ENCODE measurements at regions not wholly inside any gene's neighbourhood (a gene's known extent, or its start where the extent isn't known, plus 50 kb on each side); places are given as distances from the start of the nearest gene placed in this dataset.
"Not testable (repeated sequence)": the region's sequence is repeated elsewhere in the genome, so short reads cannot be mapped to it uniquely, and the experiment has no call there.

DNA sequence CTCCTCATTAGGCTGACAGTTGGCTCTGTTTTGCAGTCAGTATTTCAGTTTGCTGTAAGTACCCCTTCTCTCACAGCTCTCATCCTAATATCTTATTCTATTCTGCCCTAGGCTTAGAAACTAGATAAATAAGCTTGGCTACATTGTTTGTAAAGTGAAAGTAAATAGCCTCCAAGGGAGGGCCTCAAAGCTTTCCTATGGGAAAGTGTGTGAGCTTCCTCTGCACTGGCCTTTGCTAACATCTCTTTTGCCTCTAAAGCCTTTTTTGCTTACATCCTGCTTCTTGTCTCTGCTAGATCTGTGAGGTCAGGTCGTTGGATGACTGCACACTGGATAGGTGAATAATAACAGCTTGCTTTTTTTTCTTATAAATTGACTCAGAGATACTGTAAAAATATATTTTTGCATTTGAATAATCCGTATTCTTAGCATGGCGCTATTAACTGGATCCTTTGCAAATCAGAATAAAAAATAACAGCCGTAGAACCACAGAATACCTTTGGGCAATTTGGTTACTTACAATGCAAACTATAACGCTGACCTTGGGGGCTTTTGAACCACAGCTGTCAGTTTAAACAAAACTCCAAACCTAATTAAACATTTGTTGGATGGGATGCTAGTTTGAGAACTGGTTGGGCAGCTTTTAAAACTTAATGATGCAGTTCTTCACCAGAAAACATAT, 55.1 kb downstream of the TTC6 start:
- DNase-seq (ENCODE audit: low spot score): no peak

DNA sequence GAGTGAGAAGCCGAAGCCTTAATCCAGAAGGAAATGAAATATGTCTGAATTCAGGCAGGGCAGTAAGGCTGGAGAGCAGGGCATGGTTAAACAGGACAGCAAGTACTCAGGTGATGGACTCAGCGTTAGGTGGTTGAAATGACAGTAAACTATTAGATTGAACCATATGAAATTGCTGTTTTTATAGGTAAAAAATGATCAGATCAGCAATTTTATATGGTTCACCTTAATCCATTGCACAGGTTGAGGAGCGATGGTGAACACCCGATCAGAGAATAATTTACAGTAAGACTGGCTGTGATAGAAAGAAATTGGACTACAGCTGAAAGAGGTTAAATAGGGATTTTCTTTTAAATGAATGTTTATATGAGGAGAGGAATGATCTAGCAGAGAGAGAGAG, 56.6 kb downstream of the TTC6 start:
- no peak for DNase-seq (ENCODE audit: low spot score)

DNA sequence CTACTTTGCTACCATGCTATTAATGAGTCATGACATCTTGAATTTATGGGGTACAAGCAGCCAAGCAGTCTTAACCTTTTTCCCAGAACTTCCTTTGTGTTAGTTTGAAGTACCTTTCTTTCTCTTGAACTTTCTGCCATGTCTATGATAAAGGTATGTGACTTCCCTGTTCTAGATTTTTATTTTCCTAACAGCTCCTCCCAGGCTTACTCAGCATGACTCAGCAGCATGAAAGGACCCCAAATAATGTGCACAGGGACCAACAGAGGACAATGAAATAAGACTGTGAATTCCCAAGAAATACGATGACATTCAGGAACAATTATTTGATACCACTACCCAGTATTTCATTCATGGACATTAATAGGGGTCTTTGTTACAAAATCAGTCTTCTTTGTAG, 60.0 kb downstream of the TTC6 start:
- DNase-seq (ENCODE audit: low spot score): no peak

DNA sequence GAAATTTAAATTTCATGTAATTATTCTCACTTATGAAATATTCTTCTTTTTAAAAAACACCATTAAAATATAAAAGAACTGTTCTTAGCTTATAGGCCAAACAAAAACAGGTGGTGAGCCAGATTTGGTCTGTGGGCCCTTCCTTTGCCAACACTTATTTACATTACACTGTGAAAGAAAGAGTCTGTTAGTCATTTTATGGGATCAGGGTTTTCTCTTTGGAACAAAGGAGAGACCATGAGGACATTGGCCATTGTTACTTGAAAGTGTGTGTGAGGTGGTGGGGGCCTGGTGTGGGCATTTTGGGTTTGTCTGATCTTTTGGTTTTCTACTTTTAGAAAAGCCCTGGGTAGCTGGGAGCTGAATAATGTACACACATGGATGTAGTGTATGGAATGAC, 62.7 kb downstream of the TTC6 start:
- no peak for DNase-seq (ENCODE audit: low spot score)

DNA sequence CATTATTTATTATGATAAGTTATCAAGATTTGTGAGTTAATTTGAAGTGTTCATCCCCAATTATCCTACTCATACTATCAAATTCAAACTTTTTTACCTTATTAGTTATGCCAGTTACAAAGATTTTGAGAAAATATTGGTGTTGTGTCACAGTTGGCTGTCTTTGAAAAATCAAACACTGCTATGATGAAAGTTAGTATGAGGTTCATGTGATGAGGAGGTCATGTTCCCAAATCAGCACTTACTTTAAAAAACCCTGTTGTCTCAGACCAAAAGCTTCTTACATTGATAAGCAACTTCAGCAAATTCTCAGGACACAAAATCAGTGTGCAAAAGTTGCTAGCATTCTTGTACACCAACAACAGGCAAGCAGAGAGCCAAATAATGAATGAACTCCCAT, 68.1 kb downstream of the TTC6 start:
- no peak for DNase-seq (ENCODE audit: low spot score)

DNA sequence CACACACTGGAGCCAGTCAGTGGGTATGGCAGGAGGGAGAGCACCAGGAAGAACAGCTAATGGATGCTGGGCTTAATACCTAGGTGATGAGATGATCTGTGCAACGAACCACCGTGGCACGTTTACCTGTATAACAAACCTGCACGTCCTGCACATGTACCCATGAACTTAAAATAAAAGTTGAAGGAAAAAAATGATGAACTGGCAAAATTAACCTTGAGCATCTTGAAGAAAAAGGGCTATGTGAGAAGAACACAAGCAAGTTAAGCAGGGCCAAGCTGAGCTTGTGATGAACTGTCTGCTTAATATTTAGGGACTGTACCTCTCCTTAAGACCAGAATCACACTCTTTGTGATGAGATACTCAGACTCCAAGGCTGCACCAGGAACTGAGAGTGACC, 70.0 kb downstream of the TTC6 start:
- DNase-seq (ENCODE audit: low spot score): no peak

DNA sequence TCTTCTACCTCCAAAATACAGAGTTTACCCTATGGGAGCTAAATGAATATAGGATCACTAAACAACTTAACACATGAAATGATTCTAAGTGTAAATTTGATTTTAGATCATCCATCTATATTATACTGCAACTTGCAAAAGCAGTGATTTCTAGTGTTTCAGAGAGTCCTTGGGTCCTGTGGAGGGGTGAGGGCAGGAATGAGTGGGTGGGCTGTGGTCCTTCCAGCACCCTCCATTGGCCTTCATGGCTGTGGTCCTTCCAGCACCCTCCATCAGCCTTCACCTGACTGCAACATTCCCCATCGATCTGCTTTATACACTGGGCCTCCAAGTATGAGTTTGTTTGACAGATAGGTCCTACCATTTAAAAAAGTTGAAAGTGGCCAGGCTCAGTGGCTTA, 70.5 kb downstream of the TTC6 start:
- no peak for DNase-seq (ENCODE audit: low spot score)

DNA sequence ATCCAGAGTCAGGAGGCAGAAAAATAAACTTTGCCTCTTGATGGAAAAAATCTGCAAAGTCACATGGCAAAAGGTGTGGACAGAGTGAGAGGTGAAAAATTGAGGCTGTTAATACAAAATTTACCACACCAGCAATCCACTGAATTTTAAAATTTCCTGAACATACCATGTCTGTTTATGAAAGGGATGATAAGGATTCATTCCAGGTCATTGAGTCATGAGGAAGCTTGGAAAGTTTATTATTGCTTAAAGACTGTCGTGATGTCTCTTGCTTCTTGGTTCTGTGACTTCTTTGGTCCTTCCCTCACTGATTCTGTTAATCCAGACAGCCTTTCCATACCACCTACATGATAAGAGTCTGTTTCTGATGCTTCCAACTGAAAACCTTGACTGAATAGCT, 73.2 kb downstream of the TTC6 start:
- DNase-seq (ENCODE audit: low spot score): no peak

DNA sequence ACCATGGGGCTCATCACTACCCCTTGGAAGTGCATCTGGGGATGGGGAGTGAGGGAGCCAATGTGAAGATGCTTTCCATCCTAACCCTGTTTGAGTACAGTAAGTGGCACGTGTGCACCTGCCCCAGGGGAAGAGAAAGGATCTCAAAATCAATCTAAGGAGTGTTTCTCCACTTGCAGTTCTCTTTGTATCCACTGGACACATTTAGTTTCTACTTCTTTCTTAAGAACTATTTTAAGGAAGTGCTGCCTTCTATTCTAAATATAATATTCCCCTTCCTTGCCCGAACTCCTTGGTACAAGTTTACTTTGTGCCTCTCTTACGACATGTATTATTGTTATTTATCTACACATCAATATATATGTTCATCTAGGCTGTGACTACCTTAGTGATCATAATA, 73.8 kb downstream of the TTC6 start:
- DNase-seq (ENCODE audit: low spot score): no peak

DNA sequence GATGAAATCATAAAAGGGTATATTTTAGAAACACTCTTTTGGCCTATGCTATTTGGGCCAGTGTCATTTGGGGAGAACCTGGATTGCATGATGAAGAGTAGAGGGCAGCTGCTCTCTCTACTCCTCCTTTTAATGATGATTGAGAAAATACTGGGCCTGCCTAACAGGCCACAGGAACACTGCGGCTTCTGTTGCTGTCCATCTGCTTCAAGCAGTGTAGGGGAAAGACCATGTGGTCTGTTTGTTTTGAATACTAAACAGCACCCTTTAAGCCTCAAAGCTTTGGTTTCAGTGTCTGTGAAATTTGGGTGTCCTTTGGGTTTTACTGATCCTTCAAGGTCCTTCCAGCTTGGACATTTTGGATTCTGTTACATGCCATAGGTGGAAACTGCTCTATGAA, 78.0 kb downstream of the TTC6 start:
- DNase-seq (ENCODE audit: low spot score): no peak

DNA sequence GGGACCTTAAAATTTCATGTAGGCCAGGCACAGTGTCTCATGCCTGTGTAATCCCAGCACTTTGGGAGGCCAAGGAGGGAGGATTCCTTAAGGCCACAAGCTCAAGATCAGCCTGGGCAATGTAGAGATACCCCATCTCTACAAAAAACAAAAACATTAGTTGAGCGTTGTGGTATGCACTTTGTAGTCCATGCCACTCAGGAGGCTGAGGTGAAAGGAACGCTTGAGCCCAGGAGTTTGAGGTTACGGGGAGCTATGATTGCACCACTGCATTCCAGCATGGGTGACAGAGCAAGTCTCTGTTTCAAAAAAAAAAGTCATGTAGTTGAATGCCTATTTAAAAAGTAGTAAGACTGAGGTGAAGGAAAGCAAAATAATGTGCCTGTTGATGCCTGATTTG, 83.5 kb downstream of the TTC6 start:
- DNase-seq (ENCODE audit: low spot score): no peak

DNA sequence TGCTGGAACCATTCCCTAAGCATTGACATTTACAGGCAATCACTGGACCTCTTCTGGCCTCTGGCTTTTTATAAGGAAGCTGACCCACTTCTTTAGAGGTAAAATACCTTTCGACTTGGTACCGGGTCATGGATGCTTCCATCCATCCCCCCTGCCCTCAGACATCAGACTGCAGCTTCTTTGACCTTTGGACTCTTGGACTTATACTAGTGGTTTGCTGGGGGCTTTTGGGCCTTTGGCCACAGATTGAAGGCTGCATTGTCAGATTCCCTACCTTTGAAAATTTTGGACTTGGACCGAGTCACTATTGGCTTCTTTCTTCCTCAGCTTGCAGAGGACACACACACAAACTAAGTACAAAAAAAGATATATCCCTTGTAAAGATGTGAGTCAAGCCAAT, 86.1 kb downstream of the TTC6 start:
- no peak for DNase-seq (ENCODE audit: low spot score)

DNA sequence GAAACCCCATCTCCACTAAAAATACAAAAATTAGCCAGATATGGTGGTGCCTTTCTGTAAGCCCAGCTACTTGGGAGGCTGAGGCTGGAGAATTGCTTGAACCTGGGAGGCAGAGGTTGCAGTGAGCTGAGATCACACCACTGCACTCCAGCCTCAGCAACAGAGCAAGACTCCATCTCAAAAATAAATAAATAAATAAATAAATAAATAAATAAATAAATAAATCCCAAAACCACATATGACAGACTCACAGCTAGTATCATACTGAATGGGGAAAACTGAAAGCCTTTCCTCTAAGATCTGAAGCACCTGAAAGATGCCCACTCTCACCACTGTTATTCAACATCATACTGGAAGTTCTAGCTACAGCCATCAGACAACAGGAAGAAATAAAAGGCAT, 97.3 kb downstream of the TTC6 start:
- not testable (repeated sequence) for DNase-seq (ENCODE audit: low spot score)

DNA sequence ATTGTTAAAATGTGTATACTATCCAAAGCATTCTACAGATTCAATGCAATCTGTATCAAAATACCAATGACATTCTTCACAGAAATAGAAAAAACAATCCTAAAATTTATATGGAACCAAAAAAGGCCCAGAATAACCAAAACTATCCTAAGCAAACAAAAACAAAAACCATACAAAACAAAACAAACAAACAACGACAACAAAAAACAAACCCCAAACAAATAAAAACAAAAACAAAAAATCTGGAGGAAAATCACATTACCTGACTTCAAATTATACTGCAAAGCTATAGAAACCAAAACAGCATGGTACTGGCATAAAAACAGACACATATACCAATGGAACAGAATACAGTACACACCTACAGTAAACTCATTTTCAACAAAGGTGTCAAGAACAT, 98.0 kb downstream of the TTC6 start:
- DNase-seq (ENCODE audit: low spot score): not testable (repeated sequence)

DNA sequence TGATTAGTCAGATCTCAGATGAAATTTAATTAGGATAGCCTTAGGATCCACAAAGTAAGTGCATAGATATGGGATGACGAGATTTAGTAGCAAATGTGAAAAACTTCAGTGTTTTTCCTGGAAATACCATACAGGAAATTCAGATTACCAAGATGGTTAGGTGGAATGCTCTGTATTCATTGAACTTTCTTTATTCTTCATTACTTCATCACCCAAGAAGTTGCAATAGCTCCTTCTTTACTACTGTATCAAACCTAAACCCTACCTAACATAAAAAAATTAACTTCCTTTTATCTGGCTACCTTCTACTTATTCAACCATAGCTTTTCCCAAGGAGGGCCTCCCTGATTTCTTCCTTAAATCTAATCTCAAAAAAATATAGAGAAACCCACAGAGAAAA, 100.4 kb downstream of the TTC6 start:
- DNase-seq (ENCODE audit: low spot score): no peak

DNA sequence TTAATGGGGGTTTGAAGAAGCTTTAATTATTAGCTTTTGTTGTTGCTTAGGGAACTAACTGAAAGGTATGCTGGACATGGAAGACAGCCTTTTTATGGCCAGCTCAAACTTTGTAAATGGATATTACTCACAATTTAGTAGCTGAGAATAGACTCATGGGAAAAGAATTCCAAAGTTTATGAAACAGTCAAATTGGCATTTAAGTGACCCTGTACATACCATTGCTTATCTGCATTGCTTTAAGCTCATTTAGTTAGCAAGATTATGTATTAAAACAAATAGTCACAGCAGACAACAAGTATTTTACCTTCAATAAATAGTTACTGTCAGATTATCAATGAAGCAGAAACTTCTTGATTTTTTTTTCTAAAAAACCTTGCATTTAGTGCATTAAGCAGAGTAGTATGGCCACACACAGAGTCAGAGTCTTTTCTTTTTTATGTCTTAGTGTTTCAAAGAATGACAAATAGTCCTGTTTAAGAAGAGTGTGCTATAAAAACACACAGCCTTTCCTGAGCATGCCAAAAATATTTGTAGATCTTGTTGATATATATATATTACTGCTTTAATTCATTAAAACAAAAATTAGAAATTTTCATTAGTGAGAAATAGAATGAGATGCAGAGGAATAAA, 102.2 kb downstream of the TTC6 start:
- DNase-seq (ENCODE audit: low spot score): no peak

DNA sequence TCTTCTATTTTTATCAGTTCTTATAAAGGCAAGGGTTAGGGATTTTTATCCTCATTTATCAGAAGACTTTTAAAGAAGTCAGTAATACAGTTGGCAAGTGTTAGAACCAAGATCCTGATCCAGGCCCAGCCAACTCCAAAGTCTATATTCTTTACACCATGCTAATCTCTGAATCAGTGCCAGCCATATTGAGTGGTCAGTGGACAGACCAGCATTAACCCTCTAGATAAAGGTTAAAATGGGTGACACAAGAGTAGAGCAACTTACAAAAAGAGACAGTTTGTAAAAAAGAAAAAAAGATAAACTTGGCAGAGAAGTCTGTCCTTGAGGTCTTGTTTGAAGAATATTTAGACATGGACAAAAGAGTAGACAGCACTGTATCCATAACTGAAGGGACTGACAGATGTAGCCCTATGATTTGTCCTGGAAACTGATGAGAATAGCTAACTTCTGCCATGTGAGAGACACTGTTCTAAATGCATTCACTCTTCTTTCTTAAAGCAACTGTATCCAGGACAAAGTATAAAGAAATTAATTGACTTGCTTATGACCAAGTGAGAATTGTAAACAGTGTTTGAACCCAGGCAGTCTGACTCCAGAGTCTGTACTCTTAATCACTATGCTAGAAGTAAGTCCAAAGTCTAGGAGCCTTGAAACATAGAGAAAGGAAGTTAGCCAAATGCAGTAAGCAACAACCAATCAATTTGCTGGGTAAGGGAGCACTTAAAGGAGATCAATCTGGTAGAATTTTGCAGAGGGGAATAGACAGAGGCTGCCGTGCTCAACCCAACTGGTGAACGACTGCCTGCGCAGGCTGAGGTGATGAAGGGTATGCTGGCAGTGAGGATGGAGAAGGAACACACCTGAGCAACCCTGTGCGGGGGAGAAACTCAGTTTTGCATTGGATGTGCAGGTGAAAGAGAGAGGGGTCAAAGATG, 103.7 kb downstream of the TTC6 start:
- DNase-seq (ENCODE audit: low spot score): no peak

DNA sequence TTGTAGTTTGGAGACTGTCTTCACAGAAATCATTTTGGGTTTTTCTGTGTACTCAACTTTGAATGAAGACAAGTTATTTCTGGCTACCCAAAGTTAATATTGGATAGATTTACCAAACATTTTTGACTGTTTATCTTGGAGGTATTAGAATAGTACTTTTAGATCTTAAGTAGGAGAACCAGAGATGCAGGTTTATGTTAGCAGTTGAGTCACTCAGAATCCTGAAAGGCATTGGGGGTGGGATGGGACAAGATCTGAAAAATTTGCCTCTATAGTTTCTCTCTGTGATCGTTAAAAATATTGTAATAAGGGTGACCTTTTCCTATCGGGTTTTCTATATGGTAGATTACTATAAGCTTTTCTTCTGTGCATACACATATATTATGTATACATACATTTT, 112.3 kb downstream of the TTC6 start:
- DNase-seq (ENCODE audit: low spot score): no peak

DNA sequence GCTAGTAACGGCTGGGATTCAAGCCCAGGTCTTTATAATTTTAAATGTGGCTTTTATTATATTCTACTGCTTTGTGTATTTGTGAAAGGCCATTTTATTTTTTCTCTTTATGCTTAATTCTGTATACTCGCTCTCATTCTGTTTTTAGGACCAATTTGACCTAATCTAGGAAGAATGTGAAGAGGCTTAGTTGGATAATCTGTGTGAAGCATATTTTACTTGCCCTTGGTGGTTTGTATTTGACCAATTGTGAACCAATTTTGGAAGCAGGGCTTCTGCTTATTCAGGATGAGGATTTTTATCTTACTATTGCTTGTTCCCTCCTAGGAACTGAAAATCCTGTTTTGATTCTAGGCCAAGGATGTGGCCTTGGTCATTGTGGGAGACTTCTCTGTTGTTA, 113.1 kb downstream of the TTC6 start:
- no peak for DNase-seq (ENCODE audit: low spot score)

DNA sequence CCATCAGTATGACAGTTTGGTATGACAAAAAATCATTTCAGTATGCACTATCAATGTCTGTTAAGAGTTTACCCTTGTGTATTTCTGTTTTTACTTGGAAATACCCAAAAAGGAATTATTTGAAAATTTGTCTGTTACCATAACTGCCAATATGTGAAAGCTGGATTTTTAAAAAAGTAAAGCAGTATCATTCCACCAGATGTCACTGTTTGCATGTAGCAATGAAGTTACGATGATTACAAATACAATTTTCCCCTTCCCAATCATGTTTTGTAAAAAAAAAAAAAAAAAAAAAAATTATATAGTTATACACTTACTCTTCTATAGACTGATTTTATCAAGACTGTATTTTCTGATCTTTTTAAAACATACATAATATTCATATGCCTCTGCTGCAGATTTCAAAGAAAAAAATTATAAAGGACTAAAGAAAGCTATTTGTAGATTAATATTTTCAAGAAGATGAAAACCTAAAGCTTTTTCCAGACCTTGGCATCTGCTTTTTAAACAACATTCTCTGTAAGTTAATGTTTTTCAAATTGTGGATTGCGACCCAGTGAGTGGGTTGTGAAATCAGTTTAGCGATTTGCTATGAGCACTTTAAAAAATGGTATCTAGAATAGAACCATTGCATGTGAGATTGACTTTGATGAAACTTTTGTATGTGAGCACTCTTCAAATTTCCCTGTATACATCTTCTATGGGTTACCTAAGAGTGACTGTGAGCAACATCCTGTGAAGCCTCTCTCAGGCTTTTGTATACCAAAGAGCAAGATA, 114.2 kb downstream of the TTC6 start:
- no peak for DNase-seq (ENCODE audit: low spot score)

DNA sequence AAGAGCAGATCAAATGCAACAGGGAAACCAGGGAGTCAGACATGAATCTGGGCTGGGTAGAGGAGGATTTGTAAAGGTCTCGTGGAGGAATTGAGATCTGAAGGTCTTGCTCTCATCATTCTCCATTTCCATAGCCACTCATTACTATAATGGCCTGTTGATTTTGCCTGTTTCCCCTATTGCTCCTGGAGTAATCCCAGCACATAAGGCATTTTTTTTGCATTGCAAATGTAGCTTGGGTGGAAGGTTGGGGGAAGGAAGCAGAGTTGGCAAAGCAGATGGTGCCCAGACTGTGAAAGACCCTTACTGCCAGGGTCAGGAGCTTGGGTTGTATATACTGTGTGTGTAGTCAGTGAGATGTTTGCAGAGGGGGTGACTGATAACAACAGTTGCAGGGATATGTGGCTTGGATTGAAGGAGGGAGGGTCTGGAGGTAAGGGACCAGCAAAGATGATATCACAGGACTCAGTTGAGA, 116.0 kb downstream of the TTC6 start:
- DNase-seq (ENCODE audit: low spot score): no peak

DNA sequence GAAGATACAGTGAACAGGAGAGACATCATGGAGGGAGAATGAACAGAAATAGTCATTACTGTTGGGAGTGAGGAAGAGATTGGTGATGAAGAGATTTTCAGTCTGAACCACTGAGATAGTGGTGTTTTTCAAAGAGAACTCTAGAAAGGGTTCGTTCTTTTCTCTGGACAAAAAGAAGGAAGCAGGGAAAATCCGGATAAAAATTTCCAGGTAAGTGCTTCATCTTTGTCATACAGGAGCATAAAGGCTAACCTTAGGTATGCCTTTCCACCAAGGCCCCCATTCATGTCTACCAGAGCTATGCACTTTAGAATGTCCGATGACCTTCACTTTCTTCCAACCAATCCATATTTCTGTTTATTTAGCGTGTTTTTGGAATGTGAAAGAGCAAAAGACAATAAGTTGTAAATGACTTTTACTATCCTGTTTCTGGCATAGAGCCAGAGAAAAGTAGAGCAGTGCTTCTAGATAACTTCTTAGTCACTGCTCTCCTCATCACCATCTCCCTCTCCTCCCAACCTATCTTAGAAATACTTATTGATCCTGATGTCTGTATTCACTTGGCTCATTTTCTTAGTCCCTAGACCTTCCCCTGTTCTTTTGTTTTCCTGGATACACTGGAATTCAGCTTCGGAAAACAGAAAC, 116.5 kb downstream of the TTC6 start:
- no peak for DNase-seq (ENCODE audit: low spot score)
